ENCODE measurements at regions not wholly inside any gene's neighbourhood (a gene's known extent, or its start where the extent isn't known, plus 50 kb on each side); places are given as distances from the start of the nearest gene placed in this dataset.
"Not testable (repeated sequence)": the region's sequence is repeated elsewhere in the genome, so short reads cannot be mapped to it uniquely, and the experiment has no call there.

- DNase-seq (ENCODE audit: low read depth, low spot score) = no peak
These were observed 110.6 kb downstream of the TMEM121 start for GRCh38 chr14:105636935-105637334.

GRCh38 chr14:105637345-105637744 lies 111.0 kb downstream of the TMEM121 start:
- DNase-seq (ENCODE audit: low read depth, low spot score) = not testable (repeated sequence)

GRCh38 chr14:105639969-105640931 lies 113.9 kb downstream of the TMEM121 start:
- not testable (repeated sequence) for DNase-seq (ENCODE audit: low read depth, low spot score)

- DNase-seq (ENCODE audit: low read depth, low spot score) = no peak
These were observed 114.9 kb downstream of the TMEM121 start for GRCh38 chr14:105641075-105641937.

GRCh38 chr14:105641951-105642350 lies 115.6 kb downstream of the TMEM121 start:
- not testable (repeated sequence) for DNase-seq (ENCODE audit: low read depth, low spot score)

GRCh38 chr14:105642486-105642885 lies 116.1 kb downstream of the TMEM121 start:
- DNase-seq (ENCODE audit: low read depth, low spot score) = not testable (repeated sequence)

GRCh38 chr14:105643406-105644052 lies 117.1 kb downstream of the TMEM121 start:
- not testable (repeated sequence) for DNase-seq (ENCODE audit: low read depth, low spot score)

- not testable (repeated sequence) for DNase-seq (ENCODE audit: low read depth, low spot score)
These were observed 117.7 kb downstream of the TMEM121 start for GRCh38 chr14:105644053-105644435.

GRCh38 chr14:105644457-105644856 lies 118.1 kb downstream of the TMEM121 start:
- DNase-seq (ENCODE audit: low read depth, low spot score) = not testable (repeated sequence)

- DNase-seq (ENCODE audit: low read depth, low spot score) = not testable (repeated sequence)
These were observed 118.5 kb downstream of the TMEM121 start for GRCh38 chr14:105644891-105645290.

- not testable (repeated sequence) for DNase-seq (ENCODE audit: low read depth, low spot score)
These were observed 119.0 kb downstream of the TMEM121 start for GRCh38 chr14:105645389-105645788.

- no peak for DNase-seq (ENCODE audit: low read depth, low spot score)
These were observed 119.8 kb downstream of the TMEM121 start for GRCh38 chr14:105646175-105646574.

- not testable (repeated sequence) for DNase-seq (ENCODE audit: low read depth, low spot score)
These were observed 120.4 kb downstream of the TMEM121 start for GRCh38 chr14:105646711-105647281.

GRCh38 chr14:105647426-105647783 lies 121.0 kb downstream of the TMEM121 start:
- not testable (repeated sequence) for DNase-seq (ENCODE audit: low read depth, low spot score)

- DNase-seq (ENCODE audit: low read depth, low spot score) = no peak
These were observed 121.6 kb downstream of the TMEM121 start for GRCh38 chr14:105647784-105648608.

GRCh38 chr14:105648609-105649535 lies 122.5 kb downstream of the TMEM121 start:
- not testable (repeated sequence) for DNase-seq (ENCODE audit: low read depth, low spot score)

- not testable (repeated sequence) for DNase-seq (ENCODE audit: low read depth, low spot score)
These were observed 125.9 kb downstream of the TMEM121 start for GRCh38 chr14:105652317-105652716.

- DNase-seq (ENCODE audit: low read depth, low spot score) = not testable (repeated sequence)
These were observed 127.5 kb downstream of the TMEM121 start for GRCh38 chr14:105653921-105654320.

GRCh38 chr14:105659255-105659654 lies 132.9 kb downstream of the TMEM121 start:
- not testable (repeated sequence) for DNase-seq (ENCODE audit: low read depth, low spot score)

Measured in activated naive CD8-positive, alpha-beta T cell treated with anti-CD3 and anti-CD28 coated beads, Interleukin-2, amount 50 U/mL, for 16 hours (primary cell).